ENCODE measurements at regions not wholly inside any gene's neighbourhood (a gene's known extent, or its start where the extent isn't known, plus 50 kb on each side); places are given as distances from the start of the nearest gene placed in this dataset.

DNA sequence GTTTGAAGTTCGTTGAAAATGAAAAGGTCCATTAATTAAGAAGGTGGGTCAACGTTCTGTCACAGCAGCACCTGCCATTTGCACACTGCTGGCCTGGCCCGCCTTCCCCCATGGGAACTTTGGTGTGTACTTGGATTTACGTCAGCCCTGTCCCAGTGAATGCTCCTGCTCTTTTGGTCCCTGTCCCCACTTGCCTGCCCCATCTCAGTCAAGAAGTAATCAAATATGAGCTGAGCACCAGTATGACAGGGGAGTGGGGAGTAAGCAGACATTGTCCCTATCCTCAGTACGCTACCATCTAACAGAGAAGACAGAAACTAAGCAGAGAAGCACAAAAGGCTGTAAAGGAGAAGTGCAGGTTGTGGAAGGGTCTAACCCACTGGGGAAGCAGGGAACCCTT, 65.1 kb downstream of the SLC4A3 start:
- Histone ChIP-seq H3K4me3 (no peak overlapping the region), H3K27ac (no peak overlapping the region), H3K36me3 (replicated peaks; ENCODE audit: insufficient read depth, low read depth) (no peaks in the 10 kb centered on the region), H3K9me2 (replicated peaks; ENCODE audit: insufficient read depth) (no peaks in the 10 kb centered on the region), H3K9me3 (ENCODE audit: low read depth) (no peaks in the 10 kb centered on the region), H3K27me3 (peaks cover 10% of the 10 kb centered on the region), H3K79me2 (no peaks in the 10 kb centered on the region), H2AFZ (no peak overlapping the region), H3K4me1 (ENCODE audit: insufficient read depth) (no peaks in the 10 kb centered on the region), H4K20me1 (ENCODE audit: insufficient read depth, poor library complexity, severe bottlenecking) (no peaks in the 10 kb centered on the region), H3K4me2 (no peak overlapping the region)
- 88% methylated on average over 5 of the region's 5 CpGs for WGBS (ENCODE audit: low lambda C conversion rate, missing lambda C conversion rate)
- TF ChIP-seq EZH2 (IDR thresholded peaks at IDR 0.05; ENCODE audit: borderline replicate concordance) (no peak), EZH2phosphoT487 (IDR thresholded peaks at IDR 0.05; ENCODE audit: low read depth, severe bottlenecking, unreplicated experiment) (no peak)
- TF ChIP-seq, protein P1, sequence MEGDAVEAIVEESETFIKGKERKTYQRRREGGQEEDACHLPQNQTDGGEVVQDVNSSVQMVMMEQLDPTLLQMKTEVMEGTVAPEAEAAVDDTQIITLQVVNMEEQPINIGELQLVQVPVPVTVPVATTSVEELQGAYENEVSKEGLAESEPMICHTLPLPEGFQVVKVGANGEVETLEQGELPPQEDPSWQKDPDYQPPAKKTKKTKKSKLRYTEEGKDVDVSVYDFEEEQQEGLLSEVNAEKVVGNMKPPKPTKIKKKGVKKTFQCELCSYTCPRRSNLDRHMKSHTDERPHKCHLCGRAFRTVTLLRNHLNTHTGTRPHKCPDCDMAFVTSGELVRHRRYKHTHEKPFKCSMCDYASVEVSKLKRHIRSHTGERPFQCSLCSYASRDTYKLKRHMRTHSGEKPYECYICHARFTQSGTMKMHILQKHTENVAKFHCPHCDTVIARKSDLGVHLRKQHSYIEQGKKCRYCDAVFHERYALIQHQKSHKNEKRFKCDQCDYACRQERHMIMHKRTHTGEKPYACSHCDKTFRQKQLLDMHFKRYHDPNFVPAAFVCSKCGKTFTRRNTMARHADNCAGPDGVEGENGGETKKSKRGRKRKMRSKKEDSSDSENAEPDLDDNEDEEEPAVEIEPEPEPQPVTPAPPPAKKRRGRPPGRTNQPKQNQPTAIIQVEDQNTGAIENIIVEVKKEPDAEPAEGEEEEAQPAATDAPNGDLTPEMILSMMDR (IDR thresholded peaks at IDR 0.05; ENCODE audit: poor library complexity) = no peak
- no peak for DNase-seq (ENCODE audit: low spot score)

DNA sequence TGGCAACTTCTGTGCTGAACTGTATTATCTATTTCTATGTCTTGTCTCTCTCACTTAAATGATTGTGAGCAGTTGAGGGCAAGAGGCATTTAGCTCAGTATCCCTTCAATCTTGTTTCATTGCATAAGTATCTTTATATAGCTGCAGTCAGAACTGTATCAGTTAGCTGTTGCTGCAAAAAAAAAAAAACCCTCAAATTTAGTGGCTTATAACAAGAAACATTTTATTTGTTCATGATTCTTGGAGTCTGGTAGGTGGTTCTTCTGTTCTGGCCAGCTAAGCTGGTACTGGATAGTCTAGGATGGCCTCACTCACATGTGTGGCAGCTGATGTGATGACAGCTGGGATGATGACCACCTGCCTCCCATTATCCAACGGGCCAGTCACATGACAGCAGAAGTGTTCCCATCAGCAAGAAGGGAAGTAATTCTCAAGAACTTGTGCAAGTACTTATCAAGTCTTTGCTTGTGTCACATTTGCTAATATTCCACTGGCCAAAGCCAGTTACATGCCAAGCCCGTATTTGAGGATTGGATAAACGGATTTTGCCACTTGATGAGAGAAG, 67.8 kb downstream of the SLC4A3 start:
- Histone ChIP-seq H3K4me2 (no peak overlapping the region), H3K27me3 (peaks cover 12% of the 10 kb centered on the region), H3K4me1 (ENCODE audit: insufficient read depth) (no peaks in the 10 kb centered on the region), H3K79me2 (no peaks in the 10 kb centered on the region), H3K27ac (no peak overlapping the region), H3K4me3 (no peak overlapping the region), H3K9me2 (replicated peaks; ENCODE audit: insufficient read depth) (no peaks in the 10 kb centered on the region), H2AFZ (no peak overlapping the region), H4K20me1 (ENCODE audit: insufficient read depth, poor library complexity, severe bottlenecking) (no peaks in the 10 kb centered on the region), H3K9me3 (ENCODE audit: low read depth) (no peaks in the 10 kb centered on the region), H3K36me3 (replicated peaks; ENCODE audit: insufficient read depth, low read depth) (no peaks in the 10 kb centered on the region)
- 80% methylated on average over 3 of the region's 3 CpGs for WGBS (ENCODE audit: low lambda C conversion rate, missing lambda C conversion rate)
- TF ChIP-seq EZH2phosphoT487 (IDR thresholded peaks at IDR 0.05; ENCODE audit: low read depth, severe bottlenecking, unreplicated experiment) = no peak
- TF ChIP-seq EZH2 (IDR thresholded peaks at IDR 0.05; ENCODE audit: borderline replicate concordance) = no peak
- no peak for DNase-seq (ENCODE audit: low spot score)

DNA sequence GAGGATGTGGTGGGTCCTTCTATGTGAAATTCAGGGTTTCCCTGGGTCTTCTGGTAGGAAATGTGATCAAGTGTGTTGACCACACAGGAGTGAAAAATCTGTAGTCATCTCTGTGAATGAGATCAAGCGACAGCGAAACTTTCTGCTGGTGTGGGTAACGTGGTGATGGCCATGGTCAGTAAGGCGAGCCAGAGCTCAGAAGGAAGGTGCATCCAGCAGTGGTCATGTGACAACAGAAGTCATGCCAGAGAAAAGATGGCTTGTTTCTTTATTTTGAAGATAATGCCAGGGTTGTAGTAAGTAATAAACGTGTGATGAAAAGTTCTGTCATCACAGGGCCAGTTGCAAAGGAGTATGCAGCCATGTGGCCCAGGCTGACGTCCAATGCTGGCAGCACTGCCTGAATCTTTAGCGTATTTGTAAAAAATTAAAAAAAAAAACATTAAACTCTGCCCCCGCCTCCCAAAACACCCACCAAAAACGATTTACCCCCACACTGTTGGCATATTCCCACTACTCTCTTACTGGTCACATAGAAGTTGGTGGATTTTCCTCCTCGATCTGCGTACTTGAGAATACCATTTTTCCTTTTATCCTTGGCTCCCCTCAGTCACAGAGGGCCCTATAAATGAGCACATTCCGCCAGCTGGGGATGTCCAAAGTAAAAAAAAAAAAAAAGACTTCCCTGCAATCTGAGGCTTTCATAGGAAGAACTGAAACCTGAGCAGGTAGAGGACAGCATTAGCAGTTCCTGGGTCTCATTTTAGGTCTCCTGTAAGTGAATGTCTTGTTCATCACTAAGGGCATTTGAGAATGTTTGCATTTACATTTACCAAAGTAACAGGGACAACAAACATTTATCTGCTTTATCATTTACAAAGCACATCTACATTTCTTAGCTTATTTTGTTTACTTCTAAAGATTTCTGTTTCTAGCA, 70.6 kb downstream of the SLC4A3 start:
- peaks cover 12% of the 10 kb centered on the region for H3K27me3 ChIP-seq
- no peaks in the 10 kb centered on the region for H4K20me1 ChIP-seq (ENCODE audit: insufficient read depth, poor library complexity, severe bottlenecking)
- H3K27ac ChIP-seq = no peak overlapping the region
- no peak overlapping the region for H3K4me2 ChIP-seq
- DNase-seq (ENCODE audit: low spot score) = no peak
- no peaks in the 10 kb centered on the region for H3K4me1 ChIP-seq (ENCODE audit: insufficient read depth)
- no peaks in the 10 kb centered on the region for H3K36me3 ChIP-seq (replicated peaks; ENCODE audit: insufficient read depth, low read depth)
- no peaks in the 10 kb centered on the region for H3K9me3 ChIP-seq (ENCODE audit: low read depth)
- WGBS (ENCODE audit: low lambda C conversion rate, missing lambda C conversion rate) = 81% methylated on average over 12 of the region's 12 CpGs
- TF ChIP-seq EZH2 (IDR thresholded peaks at IDR 0.05; ENCODE audit: borderline replicate concordance) = no peak
- TF ChIP-seq, protein P1 (IDR thresholded peaks at IDR 0.05; ENCODE audit: poor library complexity) = no peak
- no peak for TF ChIP-seq EZH2phosphoT487 (IDR thresholded peaks at IDR 0.05; ENCODE audit: low read depth, severe bottlenecking, unreplicated experiment)
- no peaks in the 10 kb centered on the region for H3K79me2 ChIP-seq
- no peak overlapping the region for H2AFZ ChIP-seq
- no peak overlapping the region for H3K4me3 ChIP-seq
- no peaks in the 10 kb centered on the region for H3K9me2 ChIP-seq (replicated peaks; ENCODE audit: insufficient read depth)

All from hepatocyte (in vitro differentiated cells).